H1 (cell line): ENCODE measurements at regions not wholly inside any gene's neighbourhood (a gene's known extent, or its start where the extent isn't known, plus 50 kb on each side); places are given as distances from the start of the nearest gene placed in this dataset.

Experiments
- CTCF ChIA-PET: fragments of 300-600 bp; sonication (Branson Sonifier 250); formaldehyde crosslinking; loops from one replicate; lab custom pipeline; 2021; ENCODE audit not compliant: partially characterized antibody; lab: Charles Lee
- POLR2A ChIA-PET: fragments of 300-600 bp; sonication (Branson Sonifier 250); formaldehyde crosslinking; loops from one replicate; lab custom pipeline; 2021; ENCODE audit warnings: inconsistent platforms; ENCODE audit not compliant: partially characterized antibody; lab: Charles Lee
- DNase-seq, 2 experiments: peaks; one replicate each; pipeline versions ENCODE4 v3.0.0 to v3.0.0-alpha.2; 2010 to 2022; ENCODE audit warnings: low spot score in 2 of 2, low read depth in 1 of 2, mixed read lengths in 1 of 2
- FAIRE-seq: peaks from 2 replicates; lab custom pipeline; 2011; peaks lifted over from hg19 to GRCh38; lab: Jason Lieb, UNC
- H2AFZ ChIP-seq: 2 replicates; pipeline ENCODE4 v1.8.1; 2012; ENCODE audit warnings: low read length, inconsistent platforms
- H2AK5ac ChIP-seq: 2 replicates; pipeline ENCODE4 v1.6.1; 2013; ENCODE audit warnings: low read depth, low read length
- H2BK120ac ChIP-seq: replicated peaks from 2 replicates; pipeline ENCODE3; 2013; ENCODE audit warnings: low read depth, low read length, inconsistent platforms
- H2BK12ac ChIP-seq: 2 replicates; pipeline ENCODE4 v1.6.1; 2013; ENCODE audit warnings: low read depth, low read length
- H2BK15ac ChIP-seq: 2 replicates; pipeline ENCODE4 v1.6.1; 2013; ENCODE audit warnings: low read length
- H2BK20ac ChIP-seq: 2 replicates; pipeline ENCODE4 v1.6.1; 2013; ENCODE audit warnings: low read length
- H2BK5ac ChIP-seq: 2 replicates; pipeline ENCODE4 v1.6.1; 2013; ENCODE audit warnings: low read depth, low read length
- H3K14ac ChIP-seq: 2 replicates; pipeline ENCODE4 v1.6.1; 2013; ENCODE audit warnings: inconsistent platforms; ENCODE audit not compliant: insufficient read length
- H3K18ac ChIP-seq: 2 replicates; pipeline ENCODE4 v1.6.1; 2013; ENCODE audit warnings: low read length; ENCODE audit errors: extremely low read depth
- H3K23ac ChIP-seq: 2 replicates; pipeline ENCODE4 v1.6.1; 2013; ENCODE audit warnings: inconsistent platforms; ENCODE audit not compliant: insufficient read length
- H3K23me2 ChIP-seq: 2 replicates; pipeline ENCODE4 v1.6.1; 2013; ENCODE audit warnings: low read depth, low read length
- H3K27ac ChIP-seq: 2 replicates; pipeline ENCODE4 v1.6.1; 2011; ENCODE audit warnings: low read depth, low read length, inconsistent platforms
- H3K27me3 ChIP-seq, 4 experiments: replicated peaks in 1 of 4; 1 replicate in 1 of 4; 2 replicates in 3 of 4; pipeline versions ENCODE4 v1.6.1 to v1.8.1; 2011 to 2013; ENCODE audit warnings: low read length in 3 of 4, mild to moderate bottlenecking in 3 of 4, inconsistent platforms in 2 of 4, mixed read lengths in 2 of 4, moderate library complexity in 1 of 4; ENCODE audit not compliant: control insufficient read depth in 3 of 4, insufficient read depth in 3 of 4; ENCODE audit errors: extremely low read depth in 1 of 4
- H3K36me3 ChIP-seq, 4 experiments: 2 replicates each; pipeline versions ENCODE4 v1.6.1 to v1.8.1; 2011 to 2013; ENCODE audit warnings: mild to moderate bottlenecking in 4 of 4, low read length in 3 of 4, moderate library complexity in 2 of 4, control low read depth in 1 of 4, inconsistent platforms in 1 of 4; ENCODE audit not compliant: insufficient read depth in 4 of 4, control insufficient read depth in 2 of 4
- H3K4ac ChIP-seq: replicated peaks from 2 replicates; pipeline ENCODE3; 2013; ENCODE audit warnings: low read length, low read depth, mixed read lengths, inconsistent platforms; ENCODE audit not compliant: insufficient read length
- H3K4me1 ChIP-seq, 4 experiments: replicated peaks in 1 of 4; 1 replicate in 1 of 4; 2 replicates in 3 of 4; pipeline versions ENCODE4 v1.6.1 to v1.8.1; 2011 to 2013; ENCODE audit warnings: low read length in 3 of 4, inconsistent platforms in 2 of 4, mixed read lengths in 1 of 4; ENCODE audit not compliant: insufficient read depth in 4 of 4, control insufficient read depth in 3 of 4
- H3K4me2 ChIP-seq, 2 experiments: 2 replicates each; pipeline versions ENCODE4 v1.6.1 to v1.8.1; 2011 to 2013; ENCODE audit warnings: low read depth in 2 of 2, low read length in 2 of 2, control low read depth in 1 of 2, inconsistent platforms in 1 of 2, mild to moderate bottlenecking in 1 of 2; ENCODE audit not compliant: insufficient read depth in 1 of 2
- H3K4me3 ChIP-seq, 4 experiments: fragments of 200-600, 300-600 bp in 1 of 4; sonication (generic), shearing (Covaris generic), sonication (Bioruptor Twin) in 1 of 4; 2 replicates each; pipeline versions ENCODE4 v1.5.1 to v1.8.1; 2011 to 2016; ENCODE audit warnings: low read length in 4 of 4, low read depth in 3 of 4, control low read depth in 2 of 4, inconsistent platforms in 2 of 4, mild to moderate bottlenecking in 2 of 4, mixed read lengths in 1 of 4, moderate library complexity in 1 of 4; ENCODE audit not compliant: insufficient read depth in 2 of 4; ENCODE audit errors: extremely low read depth in 1 of 4
- H3K56ac ChIP-seq: replicated peaks from 2 replicates; pipeline ENCODE3; 2013; ENCODE audit warnings: low read depth, mild to moderate bottlenecking, mixed read lengths, low read length, inconsistent platforms; ENCODE audit not compliant: insufficient read length
- H3K79me1 ChIP-seq: 2 replicates; pipeline ENCODE4 v1.6.1; 2013; ENCODE audit warnings: low read depth, low read length, control low read depth
- H3K79me2 ChIP-seq, 2 experiments: 2 replicates each; pipeline versions ENCODE4 v1.6.1 to v1.8.1; 2012 to 2013; ENCODE audit warnings: low read length in 2 of 2, mild to moderate bottlenecking in 2 of 2, inconsistent platforms in 1 of 2; ENCODE audit not compliant: insufficient read depth in 2 of 2, control insufficient read depth in 1 of 2
- H3K9ac ChIP-seq, 4 experiments: replicated peaks in 1 of 4; 1 replicate in 1 of 4; 2 replicates in 3 of 4; pipeline versions ENCODE4 v1.6.1 to v1.8.1; 2011 to 2013; ENCODE audit warnings: low read depth in 3 of 4, low read length in 3 of 4, control low read depth in 2 of 4, mild to moderate bottlenecking in 2 of 4, moderate library complexity in 2 of 4, inconsistent platforms in 1 of 4; ENCODE audit errors: extremely low read depth in 1 of 4
- H3K9me3 ChIP-seq, 2 experiments: 2 replicates each; pipeline versions ENCODE4 v1.6.1 to v1.8.1; 2012 to 2013; ENCODE audit warnings: mild to moderate bottlenecking in 2 of 2, moderate library complexity in 2 of 2, control low read depth in 1 of 2, inconsistent platforms in 1 of 2, low read depth in 1 of 2, low read length in 1 of 2, mixed read lengths in 1 of 2; ENCODE audit not compliant: insufficient read depth in 2 of 2
- H4K20me1 ChIP-seq, 2 experiments: replicated peaks in 1 of 2; 2 replicates each; pipeline versions ENCODE3 to v1.8.1; 2011 to 2013; ENCODE audit warnings: inconsistent platforms in 2 of 2, low read length in 2 of 2, mild to moderate bottlenecking in 1 of 2; ENCODE audit not compliant: insufficient read depth in 2 of 2, control insufficient read depth in 1 of 2
- H4K5ac ChIP-seq: 2 replicates; pipeline ENCODE4 v1.6.1; 2013; ENCODE audit warnings: low read length, low read depth, mixed read lengths, inconsistent platforms; ENCODE audit not compliant: insufficient read length
- H4K8ac ChIP-seq: 2 replicates; pipeline ENCODE4 v1.8.0; 2013; ENCODE audit warnings: mild to moderate bottlenecking, moderate library complexity, low read length, inconsistent platforms; ENCODE audit not compliant: insufficient read depth; ENCODE audit errors: extremely low read depth
- H4K91ac ChIP-seq: replicated peaks from 2 replicates; pipeline ENCODE3; 2013; ENCODE audit warnings: low read length, mixed read lengths, inconsistent platforms; ENCODE audit not compliant: insufficient read length
- FOSL1 ChIP-seq: IDR thresholded peaks from 2 replicates; pipeline ENCODE4 v1.6.1; 2011; ENCODE audit warnings: mild to moderate bottlenecking, low read depth, low read length, moderate library complexity; ENCODE audit not compliant: insufficient read depth
- HDAC6 ChIP-seq: IDR thresholded peaks from one replicate; pipeline ENCODE4 v1.7.1; 2012; ENCODE audit warnings: low read depth, mild to moderate bottlenecking, inconsistent platforms, low read length, moderate library complexity
- KDM1A ChIP-seq: fragments of 200-600, 300-600 bp; sonication (generic); IDR thresholded peaks from 2 replicates; pipeline ENCODE4 v1.7.1; 2016; ENCODE audit warnings: mild to moderate bottlenecking, low read length, borderline replicate concordance
- NRF1 ChIP-seq: IDR thresholded peaks from 2 replicates; pipeline ENCODE4 v1.6.1; 2011; ENCODE audit warnings: mild to moderate bottlenecking, low read depth, low read length, improper control_type of control experiment
- PHF8 ChIP-seq: fragments of 200-600 bp; sonication (generic); conservative IDR thresholded peaks from 2 replicates; pipeline ENCODE4 v1.7.1; 2012; ENCODE audit warnings: low read depth, mild to moderate bottlenecking, inconsistent platforms, low read length, moderate library complexity
- POU5F1 ChIP-seq: IDR thresholded peaks from 2 replicates; pipeline ENCODE4 v1.6.1; 2011; ENCODE audit warnings: low read depth, mild to moderate bottlenecking, low read length, moderate library complexity
- RBBP5 ChIP-seq: IDR thresholded peaks from 2 replicates; pipeline ENCODE4 v1.7.1; 2012; ENCODE audit warnings: low read depth, mild to moderate bottlenecking, inconsistent platforms, low read length, moderate library complexity, borderline replicate concordance
- RXRA ChIP-seq: IDR thresholded peaks from 2 replicates; pipeline ENCODE4 v1.6.1; 2011; ENCODE audit warnings: low read depth, mild to moderate bottlenecking, low read length, moderate library complexity; ENCODE audit not compliant: insufficient read depth
- SIN3A ChIP-seq, 2 experiments: IDR thresholded peaks in 1 of 2; conservative IDR thresholded peaks in 1 of 2; 2 replicates each; pipeline ENCODE4 v1.6.1; 2011 to 2012; ENCODE audit warnings: low read length in 2 of 2, improper control_type of control experiment in 1 of 2, low read depth in 1 of 2, mild to moderate bottlenecking in 1 of 2
- SP2 ChIP-seq: IDR thresholded peaks from 2 replicates; pipeline ENCODE4 v1.6.1; 2012; ENCODE audit warnings: mild to moderate bottlenecking, low read length, inconsistent platforms
- TCF12 ChIP-seq: IDR thresholded peaks from 2 replicates; pipeline ENCODE4 v1.6.1; 2011; ENCODE audit warnings: low read depth, mild to moderate bottlenecking, low read length
- USF2 ChIP-seq: IDR thresholded peaks from 2 replicates; pipeline ENCODE4 v1.6.1; 2011; ENCODE audit warnings: low read length, improper control_type of control experiment
- WGBS, 2 experiments: shearing (Covaris generic) in 1 of 2; methylation state at CpG; one replicate each; pipeline versions ENCODE4 v1.1.6 to v1.1.7; 2013 to 2015; ENCODE audit warnings: low lambda C conversion rate in 2 of 2, mixed read lengths in 2 of 2, inconsistent platforms in 1 of 2, low coverage in 1 of 2, missing lambda C conversion rate in 1 of 2; ENCODE audit not compliant: insufficient replicate concordance in 2 of 2, insufficient coverage in 1 of 2, insufficient read length in 1 of 2; ENCODE audit errors: extremely low coverage in 1 of 2, missing lambda C conversion rate in 1 of 2; 5-methylcytosine and 5-hydroxymethylcytosine counted together

- no peak for DNase-seq
- H2AK5ac ChIP-seq: no peak overlapping the region
- no peak overlapping the region for H2BK20ac ChIP-seq
- no peak overlapping the region for H2BK120ac ChIP-seq
- no peak overlapping the region for H3K23ac ChIP-seq
- POLR2A ChIA-PET: interaction anchor here (1.3 kb wide), 1 partner anchor 11 kb away, joined by 4 read pairs; no protein-coding TSS in a partner anchor
- H4K8ac ChIP-seq: no peak overlapping the region
- H3K79me1 ChIP-seq: no peaks in the 10 kb centered on the region
- no peak overlapping the region for H3K9ac ChIP-seq
- peaks cover 0 to 5% (median under 1%) of the 10 kb centered on the region in 4 experiments; a peak in 2 of 7 replicates for H3K4me1 ChIP-seq
- H3K14ac ChIP-seq: no peak overlapping the region
- CTCF ChIA-PET: interaction anchor here (0.6 to 1.2 kb wide), 7 partner anchors 9 to 233 kb away, joined by 3 to 6 read pairs (median 3); no protein-coding TSS in a partner anchor
- no peak overlapping the region for H4K91ac ChIP-seq
- no peak overlapping the region for H3K56ac ChIP-seq
- FAIRE-seq: no peak
- H2BK5ac ChIP-seq: no peak overlapping the region
- H3K18ac ChIP-seq: no peak overlapping the region
- H2BK15ac ChIP-seq: no peak overlapping the region
- no peak overlapping the region for H3K4me2 ChIP-seq
- no peak overlapping the region for H2AFZ ChIP-seq
- H3K4ac ChIP-seq: no peak overlapping the region
- H2BK12ac ChIP-seq: no peak overlapping the region
- no peaks in the 10 kb centered on the region for H3K27me3 ChIP-seq
- H3K27ac ChIP-seq: no peak overlapping the region
- 84% methylated on average over 4 of the region's 4 CpGs; no CpG with 5 or more reads in 1 of the 2 experiments for WGBS, 2 experiments
- H4K5ac ChIP-seq: no peak overlapping the region
- H3K36me3 ChIP-seq: no peaks in the 10 kb centered on the region
- 0 out of 2 replicates have a peak, but pooled peaks cover 2% of the 10 kb centered on the region for H3K23me2 ChIP-seq
- H3K79me2 ChIP-seq: no peaks in the 10 kb centered on the region
- peaks cover 0 to 2% of the 10 kb centered on the region in 2 experiments for H4K20me1 ChIP-seq
- no peak overlapping the region for H3K4me3 ChIP-seq
- H3K9me3 ChIP-seq: no peaks in the 10 kb centered on the region
- TF ChIP-seq FOSL1 (no peak), USF2 (no peak), NRF1 (no peak), PHF8 (no peak), RBBP5 (no peak), TCF12 (no peak), POU5F1 (no peak), SP2 (no peak), SIN3A (conservative IDR thresholded peaks at IDR 0.05 in 1 of 2, IDR thresholded peaks at IDR 0.05 in 1 of 2; ENCODE audit: low read depth in 1 of 2, low read length in 2 of 2) (no peak), RXRA (no peak), HDAC6 (no peak), KDM1A (no peak)
Observed at GRCh38 chr17:45653616-45654015, 130.5 kb upstream of the CRHR1 start.
